GM12878 (cell line): ENCODE measurements at regions not wholly inside any gene's neighbourhood (a gene's known extent, or its start where the extent isn't known, plus 50 kb on each side); places are given as distances from the start of the nearest gene placed in this dataset.

Source experiments
- CTCF ChIP-seq, 3 experiments: IDR thresholded peaks in 2 of 3; conservative IDR thresholded peaks in 1 of 3; 2 replicates each; pipeline ENCODE4 v1.5.1; 2011; ENCODE audit warnings: low read depth in 3 of 3, low read length in 3 of 3, mild to moderate bottlenecking in 3 of 3, control low read depth in 2 of 3, moderate library complexity in 2 of 3, inconsistent platforms in 1 of 3, mixed read lengths in 1 of 3; ENCODE audit not compliant: control insufficient read depth in 2 of 3, insufficient read depth in 1 of 3; ENCODE audit errors: extremely low read depth in 1 of 3
- EZH2 ChIP-seq: IDR thresholded peaks from 2 replicates; pipeline ENCODE4 v1.6.1; 2012; ENCODE audit warnings: low read depth, mild to moderate bottlenecking, control low read depth, inconsistent platforms, low read length, borderline replicate concordance; ENCODE audit not compliant: control insufficient read depth
- POLR2A ChIP-seq: IDR thresholded peaks from 2 replicates; pipeline ENCODE4 v1.6.1; 2011; ENCODE audit warnings: low read depth, mild to moderate bottlenecking, low read length

- TF ChIP-seq POLR2A (no peak), CTCF (IDR thresholded peaks at IDR 0.05 in 2 of 3, conservative IDR thresholded peaks at IDR 0.05 in 1 of 3; ENCODE audit: control insufficient read depth in 2 of 3, extremely low read depth in 1 of 3, insufficient read depth in 1 of 3, low read depth in 3 of 3, low read length in 3 of 3) (no peak), EZH2 (no peak)
Measured at GRCh38 chr22:27245056-27245455, 556.5 kb downstream of the MN1 start.
